ENCODE measurements at regions not wholly inside any gene's neighbourhood (a gene's known extent, or its start where the extent isn't known, plus 50 kb on each side); places are given as distances from the start of the nearest gene placed in this dataset.

DNA sequence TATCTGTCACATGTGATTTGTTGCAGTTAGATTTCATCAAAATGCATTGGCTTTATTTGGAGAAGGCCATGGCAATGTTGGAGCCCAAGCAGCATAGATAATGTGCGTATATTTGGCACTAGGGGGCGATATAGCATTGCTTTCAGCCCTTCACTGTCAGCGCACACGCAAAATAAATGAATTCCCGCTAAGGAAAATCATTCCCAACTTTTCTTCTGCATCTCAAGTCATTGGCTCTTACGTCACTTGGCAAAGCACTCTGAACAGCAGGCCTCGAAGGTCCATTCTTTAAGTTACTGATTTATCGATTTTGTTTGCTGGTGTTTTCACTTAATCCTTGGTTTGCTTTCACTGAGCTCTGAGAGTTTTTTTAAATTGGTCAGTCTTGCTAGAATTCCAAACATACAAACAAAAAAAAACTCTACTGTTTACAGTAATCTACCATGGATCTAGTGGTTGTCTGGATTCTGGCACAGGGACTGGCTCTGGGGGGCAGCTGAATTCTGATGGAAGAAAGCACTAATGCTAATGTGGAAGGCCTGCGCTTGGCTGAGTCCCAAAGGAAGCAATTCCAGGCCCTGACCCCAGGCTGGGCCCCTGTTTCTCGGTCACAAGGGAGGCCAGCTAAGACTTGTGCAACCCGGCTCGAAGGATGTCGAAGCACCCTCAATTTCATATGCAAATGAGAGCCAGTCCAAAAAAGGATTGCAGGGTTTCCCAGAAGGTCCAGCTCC, 97.7 kb upstream of the IPO5 start:
- peak; percentile 13 for DNase-seq (ENCODE audit: low read depth, low spot score)
- no peak overlapping the region for H3K4me3 ChIP-seq
- H3K4me2 ChIP-seq (ENCODE audit: control insufficient read depth, insufficient read depth): no peak overlapping the region
- no peaks in the 10 kb centered on the region for H3K79me2 ChIP-seq (ENCODE audit: control insufficient read depth, insufficient read depth, low read length)
- H3K9me3 ChIP-seq (replicated peaks; ENCODE audit: control insufficient read depth, insufficient read depth, low read length): no peaks in the 10 kb centered on the region
- POLR2A ChIA-PET: no interaction called here
- intact Hi-C loops (cut with micrococcal nuclease; ENCODE audit: unreplicated experiment): loop anchor here (1.0 to 10.0 kb wide), 5 partner anchors 56 to 987 kb away; no protein-coding TSS in a partner anchor
- in situ Hi-C loops (cut with MboI): loop anchor here (10.0 kb wide), 2 partner anchors 589 to 819 kb away; no protein-coding TSS in a partner anchor
- SMC1A ChIA-PET (ENCODE audit: uncharacterized antibody, unreplicated experiment): interaction anchor here (0.6 to 1.5 kb wide), 12 partner anchors 16 to 988 kb away, joined by 3 to 6 read pairs (median 4); no protein-coding TSS in a partner anchor
- TF ChIP-seq KAT2A (conservative IDR thresholded peaks at IDR 0.05; ENCODE audit: control insufficient read depth, low read depth, low read length): no peak
- TF ChIP-seq SRF (IDR thresholded peaks at IDR 0.05; ENCODE audit: low read depth in 2 of 2, low read length in 2 of 2): no peak
- no peak for TF ChIP-seq PAX5 (IDR thresholded peaks at IDR 0.05; ENCODE audit: borderline replicate concordance, low read depth, low read length)
- no peak for TF ChIP-seq SUZ12 (IDR thresholded peaks at IDR 0.05; ENCODE audit: unreplicated experiment)
- peak; percentile 72 for TF ChIP-seq RAD21 (IDR thresholded peaks at IDR 0.05; ENCODE audit: insufficient read depth, low read depth, low read length)
- TF ChIP-seq SMC3 (IDR thresholded peaks at IDR 0.05; ENCODE audit: borderline replicate concordance, low read length): peak; percentile 68; the same call in 1 of the 2 replicates
- TF ChIP-seq, protein P1, sequence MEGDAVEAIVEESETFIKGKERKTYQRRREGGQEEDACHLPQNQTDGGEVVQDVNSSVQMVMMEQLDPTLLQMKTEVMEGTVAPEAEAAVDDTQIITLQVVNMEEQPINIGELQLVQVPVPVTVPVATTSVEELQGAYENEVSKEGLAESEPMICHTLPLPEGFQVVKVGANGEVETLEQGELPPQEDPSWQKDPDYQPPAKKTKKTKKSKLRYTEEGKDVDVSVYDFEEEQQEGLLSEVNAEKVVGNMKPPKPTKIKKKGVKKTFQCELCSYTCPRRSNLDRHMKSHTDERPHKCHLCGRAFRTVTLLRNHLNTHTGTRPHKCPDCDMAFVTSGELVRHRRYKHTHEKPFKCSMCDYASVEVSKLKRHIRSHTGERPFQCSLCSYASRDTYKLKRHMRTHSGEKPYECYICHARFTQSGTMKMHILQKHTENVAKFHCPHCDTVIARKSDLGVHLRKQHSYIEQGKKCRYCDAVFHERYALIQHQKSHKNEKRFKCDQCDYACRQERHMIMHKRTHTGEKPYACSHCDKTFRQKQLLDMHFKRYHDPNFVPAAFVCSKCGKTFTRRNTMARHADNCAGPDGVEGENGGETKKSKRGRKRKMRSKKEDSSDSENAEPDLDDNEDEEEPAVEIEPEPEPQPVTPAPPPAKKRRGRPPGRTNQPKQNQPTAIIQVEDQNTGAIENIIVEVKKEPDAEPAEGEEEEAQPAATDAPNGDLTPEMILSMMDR (IDR thresholded peaks at IDR 0.05 in 2 of 3, conservative IDR thresholded peaks at IDR 0.05 in 1 of 3; ENCODE audit: control insufficient read depth in 2 of 3, extremely low read depth in 1 of 3, insufficient read depth in 1 of 3, low read depth in 3 of 3, low read length in 3 of 3): peak; percentile 76 to 82 (median 77)
- TF ChIP-seq ETV6 (conservative IDR thresholded peaks at IDR 0.05 in 1 of 2, IDR thresholded peaks at IDR 0.05 in 1 of 2; ENCODE audit: borderline replicate concordance in 1 of 2, low read depth in 1 of 2): no peak
- peaks cover 13% of the 10 kb centered on the region for H3K4me1 ChIP-seq (ENCODE audit: control insufficient read depth, insufficient read depth, low read length)
- H3K9ac ChIP-seq (ENCODE audit: control insufficient read depth, insufficient read depth, low read length): no peak overlapping the region
- CTCF ChIA-PET: interaction anchor here (0.7 to 4.7 kb wide), 34 partner anchors 9 to 987 kb away, joined by 3 to 24 read pairs (median 4); no protein-coding TSS in a partner anchor
- H3K27ac ChIP-seq (ENCODE audit: control insufficient read depth, insufficient read depth): no peak overlapping the region
- BruUV-seq (replicated peaks): no TSS peak
- RAD21 ChIA-PET (ENCODE audit: unreplicated experiment): interaction anchor here (0.9 to 3.3 kb wide), 9 partner anchors 10 to 988 kb away, joined by 3 to 16 read pairs (median 7); no protein-coding TSS in a partner anchor
- no peaks in the 10 kb centered on the region for H4K20me1 ChIP-seq (ENCODE audit: control insufficient read depth, insufficient read depth)
- H3K27me3 ChIP-seq (replicated peaks in 1 of 2; ENCODE audit: control insufficient read depth in 2 of 2, insufficient read depth in 2 of 2, low read length in 1 of 2): 0 out of 4 replicates have a peak, but pooled peaks cover 0 to 2% of the 10 kb centered on the region in 2 experiments
- ATAC-seq: peak; percentile 93
- FAIRE-seq: peak; percentile 87
- 7% methylated on average over 13 of the region's 13 CpGs for WGBS (ENCODE audit: insufficient coverage, insufficient replicate concordance, low lambda C conversion rate, missing lambda C conversion rate)
- H2AFZ ChIP-seq (ENCODE audit: control insufficient read depth, low read depth, low read length): no peak overlapping the region
- no peaks in the 10 kb centered on the region for H3K36me3 ChIP-seq (ENCODE audit: control insufficient read depth in 2 of 2, insufficient read depth in 2 of 2, low read length in 1 of 2)

All from GM12878 (cell line).